ENCODE measurements at regions not wholly inside any gene's neighbourhood (a gene's known extent, or its start where the extent isn't known, plus 50 kb on each side); places are given as distances from the start of the nearest gene placed in this dataset.

DNA sequence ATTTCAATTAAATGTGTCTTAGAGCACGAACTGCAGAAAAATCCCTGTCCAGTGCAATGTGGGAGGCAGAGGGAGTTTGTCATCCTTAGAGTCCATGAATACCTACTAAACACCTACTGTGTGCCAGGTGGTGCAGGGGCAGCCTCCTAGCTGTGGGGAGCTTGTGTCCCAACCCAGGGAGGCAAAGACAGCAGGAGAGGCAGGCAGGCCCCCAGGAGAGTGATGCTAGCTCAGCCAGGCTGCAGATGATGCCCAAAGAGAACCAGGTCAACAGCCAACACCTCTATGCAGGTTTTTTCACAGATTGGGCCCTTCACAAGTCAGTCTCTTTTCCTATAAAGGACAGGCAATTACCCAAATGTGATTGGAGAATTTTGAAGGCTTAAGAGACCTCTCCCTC lies 108.2 kb upstream of the UQCRFS1 start:
- no peaks in the 10 kb centered on the region for H3K27me3 ChIP-seq (ENCODE audit: control insufficient read depth, extremely low read depth, insufficient read depth, low read length)
- H3K36me3 ChIP-seq (ENCODE audit: control insufficient read depth in 2 of 2, extremely low read depth in 1 of 2, insufficient read depth in 2 of 2, low read length in 2 of 2): no peaks in the 10 kb centered on the region
- H3K9ac ChIP-seq (ENCODE audit: control insufficient read depth, extremely low read depth, insufficient read depth, low read length): no peak overlapping the region
- H3K4me3 ChIP-seq (ENCODE audit: control insufficient read depth in 2 of 3, extremely low read depth in 1 of 3, insufficient read depth in 2 of 3, low read depth in 1 of 3, low read length in 3 of 3): no peak overlapping the region
- TF ChIP-seq EZH2 (IDR thresholded peaks at IDR 0.05; ENCODE audit: low read length) (no peak), CTCF (optimal IDR thresholded peaks at IDR 0.05 in 1 of 3, IDR thresholded peaks at IDR 0.05 in 1 of 3, conservative IDR thresholded peaks at IDR 0.05 in 1 of 3; ENCODE audit: extremely low read depth in 1 of 3, insufficient read depth in 2 of 3, low read length in 3 of 3) (no peak)
- DNase-seq (ENCODE audit: low read depth, low spot score): no peak
- no peak overlapping the region for H3K27ac ChIP-seq (ENCODE audit: control insufficient read depth, insufficient read depth, low read length)
- no peaks in the 10 kb centered on the region for H3K79me2 ChIP-seq (ENCODE audit: control insufficient read depth, insufficient read depth, low read length)
- H3K9me3 ChIP-seq (ENCODE audit: control insufficient read depth, low read depth, low read length): peaks cover 9% of the 10 kb centered on the region
- H3K4me1 ChIP-seq (ENCODE audit: control insufficient read depth, extremely low read depth, insufficient read depth, low read length): no peaks in the 10 kb centered on the region
- no peaks in the 10 kb centered on the region for H3K9me1 ChIP-seq (ENCODE audit: control insufficient read depth, extremely low read depth, insufficient read depth, low read length)
- no peak overlapping the region for H2AFZ ChIP-seq (ENCODE audit: control insufficient read depth, low read length)
- FAIRE-seq: no peak
- H4K20me1 ChIP-seq (ENCODE audit: control insufficient read depth, extremely low read depth, insufficient read depth, low read length): no peaks in the 10 kb centered on the region
- H3K4me2 ChIP-seq (ENCODE audit: control insufficient read depth, extremely low read depth, insufficient read depth, low read depth, low read length): no peak overlapping the region
- dilution Hi-C loops (cut with MboI; ENCODE audit: extremely low pct_ligation_motif_present, low sequenced_read_pairs): no loop called here

DNA sequence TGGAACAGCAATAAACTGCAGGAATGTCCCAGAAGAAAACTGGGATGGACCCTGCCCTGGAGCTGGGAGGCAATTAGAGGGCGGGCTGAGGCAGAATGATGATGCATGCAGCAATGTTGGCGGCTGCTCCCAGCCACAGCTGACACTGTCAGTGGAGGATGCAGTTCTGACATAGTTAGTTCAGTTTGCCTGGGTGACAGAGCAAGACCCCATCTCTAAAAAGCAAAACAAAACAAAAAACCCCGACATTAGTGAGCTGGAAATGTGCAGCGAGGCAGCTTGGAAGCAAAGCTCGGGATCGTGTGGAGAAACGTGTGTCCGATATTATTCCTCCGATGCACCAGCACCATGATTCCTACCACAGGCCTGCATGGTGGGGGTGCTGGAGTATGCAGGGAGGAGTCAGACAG lies 110.1 kb upstream of the UQCRFS1 start:
- H3K4me3 ChIP-seq (ENCODE audit: control insufficient read depth in 2 of 3, extremely low read depth in 1 of 3, insufficient read depth in 2 of 3, low read depth in 1 of 3, low read length in 3 of 3): no peak overlapping the region
- TF ChIP-seq CTCF (optimal IDR thresholded peaks at IDR 0.05 in 1 of 3, IDR thresholded peaks at IDR 0.05 in 1 of 3, conservative IDR thresholded peaks at IDR 0.05 in 1 of 3; ENCODE audit: extremely low read depth in 1 of 3, insufficient read depth in 2 of 3, low read length in 3 of 3) (no peak), EZH2 (IDR thresholded peaks at IDR 0.05; ENCODE audit: low read length) (no peak)
- no peak for FAIRE-seq

More for the DNA sequence above, 110.1 kb upstream of the UQCRFS1 start:
- H3K4me1 ChIP-seq (ENCODE audit: control insufficient read depth, extremely low read depth, insufficient read depth, low read length): no peaks in the 10 kb centered on the region
- H3K79me2 ChIP-seq (ENCODE audit: control insufficient read depth, insufficient read depth, low read length): no peaks in the 10 kb centered on the region
- H3K9me3 ChIP-seq (ENCODE audit: control insufficient read depth, low read depth, low read length): peaks cover 13% of the 10 kb centered on the region
- H3K27me3 ChIP-seq (ENCODE audit: control insufficient read depth, extremely low read depth, insufficient read depth, low read length): no peaks in the 10 kb centered on the region
- no peak overlapping the region for H3K9ac ChIP-seq (ENCODE audit: control insufficient read depth, extremely low read depth, insufficient read depth, low read length)
- H3K36me3 ChIP-seq (ENCODE audit: control insufficient read depth in 2 of 2, extremely low read depth in 1 of 2, insufficient read depth in 2 of 2, low read length in 2 of 2): no peaks in the 10 kb centered on the region
- H4K20me1 ChIP-seq (ENCODE audit: control insufficient read depth, extremely low read depth, insufficient read depth, low read length): no peaks in the 10 kb centered on the region
- no peak overlapping the region for H3K27ac ChIP-seq (ENCODE audit: control insufficient read depth, insufficient read depth, low read length)
- no peak overlapping the region for H3K4me2 ChIP-seq (ENCODE audit: control insufficient read depth, extremely low read depth, insufficient read depth, low read depth, low read length)
- no peaks in the 10 kb centered on the region for H3K9me1 ChIP-seq (ENCODE audit: control insufficient read depth, extremely low read depth, insufficient read depth, low read length)
- DNase-seq (ENCODE audit: low read depth, low spot score): no peak
- dilution Hi-C loops (cut with MboI; ENCODE audit: extremely low pct_ligation_motif_present, low sequenced_read_pairs): no loop called here
- no peak overlapping the region for H2AFZ ChIP-seq (ENCODE audit: control insufficient read depth, low read length)

Measured in keratinocyte (primary cell).